ENCODE measurements at regions not wholly inside any gene's neighbourhood (a gene's known extent, or its start where the extent isn't known, plus 50 kb on each side); places are given as distances from the start of the nearest gene placed in this dataset.

- TF ChIP-seq, protein P1, sequence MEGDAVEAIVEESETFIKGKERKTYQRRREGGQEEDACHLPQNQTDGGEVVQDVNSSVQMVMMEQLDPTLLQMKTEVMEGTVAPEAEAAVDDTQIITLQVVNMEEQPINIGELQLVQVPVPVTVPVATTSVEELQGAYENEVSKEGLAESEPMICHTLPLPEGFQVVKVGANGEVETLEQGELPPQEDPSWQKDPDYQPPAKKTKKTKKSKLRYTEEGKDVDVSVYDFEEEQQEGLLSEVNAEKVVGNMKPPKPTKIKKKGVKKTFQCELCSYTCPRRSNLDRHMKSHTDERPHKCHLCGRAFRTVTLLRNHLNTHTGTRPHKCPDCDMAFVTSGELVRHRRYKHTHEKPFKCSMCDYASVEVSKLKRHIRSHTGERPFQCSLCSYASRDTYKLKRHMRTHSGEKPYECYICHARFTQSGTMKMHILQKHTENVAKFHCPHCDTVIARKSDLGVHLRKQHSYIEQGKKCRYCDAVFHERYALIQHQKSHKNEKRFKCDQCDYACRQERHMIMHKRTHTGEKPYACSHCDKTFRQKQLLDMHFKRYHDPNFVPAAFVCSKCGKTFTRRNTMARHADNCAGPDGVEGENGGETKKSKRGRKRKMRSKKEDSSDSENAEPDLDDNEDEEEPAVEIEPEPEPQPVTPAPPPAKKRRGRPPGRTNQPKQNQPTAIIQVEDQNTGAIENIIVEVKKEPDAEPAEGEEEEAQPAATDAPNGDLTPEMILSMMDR (IDR thresholded peaks at IDR 0.05; ENCODE audit: control insufficient read depth, extremely low read depth, insufficient read depth): no peak
- DNase-seq (ENCODE audit: low read depth): no peak
- no peak overlapping the region for H3K4me3 ChIP-seq (ENCODE audit: low read depth, low read length)
Observed at GRCh38 chrX:25356456-25356855, 340.7 kb upstream of the ARX start.

GRCh38 chrX:25344161-25344936, 328.6 kb upstream of the ARX start:
- TF ChIP-seq, protein P1 (IDR thresholded peaks at IDR 0.05; ENCODE audit: control insufficient read depth, extremely low read depth, insufficient read depth): no peak
- peak; percentile 6 for DNase-seq (ENCODE audit: low read depth)
- H3K4me3 ChIP-seq (ENCODE audit: low read depth, low read length): no peak overlapping the region

DNA sequence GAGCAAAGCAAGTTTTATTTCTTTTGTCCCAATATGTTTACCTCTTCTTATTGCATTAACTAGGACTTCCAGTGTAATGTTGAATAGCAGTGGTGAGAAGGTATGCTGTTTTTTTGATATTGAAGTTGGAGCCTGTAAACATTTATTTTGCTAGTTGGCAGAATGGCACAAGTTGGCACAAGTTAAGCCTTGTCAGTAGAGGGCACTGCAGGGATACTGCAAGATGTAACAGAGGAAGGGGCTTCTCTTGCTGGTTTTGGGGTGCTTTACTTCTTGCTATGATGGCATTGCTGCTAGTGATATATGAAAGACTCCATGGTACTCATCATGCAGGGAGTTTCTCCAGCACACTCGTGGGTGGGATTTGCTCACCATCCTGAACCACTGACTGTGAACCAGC, 327.3 kb upstream of the ARX start:
- DNase-seq (ENCODE audit: low read depth): no peak
- no peak overlapping the region for H3K4me3 ChIP-seq (ENCODE audit: low read depth, low read length)
- TF ChIP-seq, protein P1 (IDR thresholded peaks at IDR 0.05; ENCODE audit: control insufficient read depth, extremely low read depth, insufficient read depth): peak; percentile 67

DNA sequence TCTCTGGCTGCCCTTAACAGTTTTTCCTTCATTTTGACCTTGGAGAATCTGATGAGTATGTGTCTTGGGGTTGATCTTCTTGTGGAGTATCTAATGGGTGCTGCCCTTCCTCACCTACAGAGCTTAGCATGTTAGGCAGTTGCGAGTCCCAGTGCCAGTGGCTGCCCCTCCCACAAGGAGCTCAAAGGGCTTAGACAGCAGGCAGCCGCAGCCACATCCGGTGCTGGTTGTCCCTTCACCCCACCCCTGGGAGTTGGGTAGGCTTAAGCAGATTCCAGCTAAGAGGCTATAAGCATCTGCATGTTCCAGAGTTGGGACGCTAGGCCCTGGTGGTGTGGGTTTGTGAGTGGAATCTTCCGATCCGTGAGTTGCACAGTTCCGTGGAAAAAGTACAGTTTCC, 322.1 kb upstream of the ARX start:
- no peak for DNase-seq (ENCODE audit: low read depth)
- TF ChIP-seq, protein P1 (IDR thresholded peaks at IDR 0.05; ENCODE audit: control insufficient read depth, extremely low read depth, insufficient read depth): no peak
- H3K4me3 ChIP-seq (ENCODE audit: low read depth, low read length): no peak overlapping the region

DNA sequence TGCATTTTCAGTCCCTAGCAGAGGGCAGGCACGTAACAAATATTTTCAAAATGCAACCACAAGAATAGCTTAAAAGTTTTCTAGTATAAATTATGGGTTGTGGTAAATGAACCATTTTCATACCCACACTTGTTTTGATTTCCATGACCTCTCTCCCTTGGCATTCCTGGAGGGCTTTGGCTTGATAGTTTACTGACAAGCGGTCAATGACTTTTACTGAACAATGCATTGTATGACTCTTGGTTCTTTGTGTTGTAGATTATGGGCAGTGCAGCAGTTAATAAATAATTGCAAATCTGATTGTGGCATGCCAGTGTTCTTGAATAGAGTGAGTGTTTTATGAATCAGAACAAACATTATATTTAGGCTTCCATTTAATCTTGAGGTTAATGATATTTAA, 285.2 kb upstream of the ARX start:
- TF ChIP-seq, protein P1 (IDR thresholded peaks at IDR 0.05; ENCODE audit: control insufficient read depth, extremely low read depth, insufficient read depth): no peak
- DNase-seq (ENCODE audit: low read depth): no peak
- no peak overlapping the region for H3K4me3 ChIP-seq (ENCODE audit: low read depth, low read length)

GRCh38 chrX:25296850-25297249, 281.1 kb upstream of the ARX start:
- TF ChIP-seq, protein P1 (IDR thresholded peaks at IDR 0.05; ENCODE audit: control insufficient read depth, extremely low read depth, insufficient read depth): no peak
- DNase-seq (ENCODE audit: low read depth): no peak

DNA sequence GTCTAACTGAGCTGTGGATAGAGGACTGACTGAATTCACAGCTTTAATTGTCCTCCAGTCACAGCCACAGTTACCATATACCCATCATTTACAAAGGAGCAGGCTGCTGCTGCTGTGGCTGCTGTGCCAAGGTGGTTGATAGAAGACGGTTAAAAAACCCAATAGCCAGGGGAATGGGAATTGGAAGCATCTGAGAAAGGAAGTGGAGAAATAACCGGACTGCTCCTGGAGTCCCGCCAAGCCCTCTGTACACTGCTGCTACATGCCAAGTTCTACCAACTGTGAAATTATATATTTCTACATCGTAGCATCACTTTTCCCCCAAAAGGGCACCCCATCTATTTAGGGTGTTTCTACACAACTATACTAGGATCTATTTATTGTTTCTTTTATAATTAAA, 279.7 kb upstream of the ARX start:
- TF ChIP-seq, protein P1 (IDR thresholded peaks at IDR 0.05; ENCODE audit: control insufficient read depth, extremely low read depth, insufficient read depth): no peak
- no peak overlapping the region for H3K4me3 ChIP-seq (ENCODE audit: low read depth, low read length)
- DNase-seq (ENCODE audit: low read depth): no peak

More at GRCh38 chrX:25296850-25297249, 281.1 kb upstream of the ARX start:
- H3K4me3 ChIP-seq (ENCODE audit: low read depth, low read length): no peak overlapping the region

All from LNCaP clone FGC (cell line).